Smooth muscle cell (in vitro differentiated cells): ENCODE measurements at regions not wholly inside any gene's neighbourhood (a gene's known extent, or its start where the extent isn't known, plus 50 kb on each side); places are given as distances from the start of the nearest gene placed in this dataset.

ENCODE experiments used
- DNase-seq: peaks from one replicate; lab custom pipeline; 2025; ENCODE audit not compliant: unreplicated experiment; lab: John Stamatoyannopoulos, UW
- H2AFZ ChIP-seq: fragments of 200-600 bp; sonication (generic); 2 replicates; pipeline ENCODE4 v1.6.0; 2016; ENCODE audit warnings: antibody characterized with exemption, low read depth, mild to moderate bottlenecking
- H3F3A ChIP-seq: fragments of 200-600 bp; sonication (generic); 2 replicates; pipeline ENCODE4 v1.6.0; 2017; ENCODE audit warnings: antibody characterized with exemption, low read depth
- H3K27ac ChIP-seq: fragments of 200-600 bp; sonication (generic); 2 replicates; pipeline ENCODE4 v1.5.1; 2016; ENCODE audit warnings: low read depth, mild to moderate bottlenecking
- H3K27me3 ChIP-seq: fragments of 200-600 bp; sonication (generic); 2 replicates; pipeline ENCODE4 v1.6.1; 2016; ENCODE audit warnings: low read depth, mild to moderate bottlenecking
- H3K36me3 ChIP-seq: fragments of 200-600 bp; sonication (generic); 2 replicates; pipeline ENCODE4 v1.5.1; 2016; ENCODE audit warnings: low read depth
- H3K4me1 ChIP-seq: fragments of 200-600 bp; sonication (generic); 2 replicates; pipeline ENCODE4 v1.5.1; 2016; ENCODE audit warnings: low read depth
- H3K4me2 ChIP-seq: fragments of 200-600 bp; sonication (generic); 2 replicates; pipeline ENCODE4 v1.6.0; 2016; ENCODE audit warnings: mild to moderate bottlenecking
- H3K4me3 ChIP-seq: fragments of 200-600 bp; sonication (generic); 2 replicates; pipeline ENCODE4 v1.5.1; 2016; ENCODE audit warnings: mild to moderate bottlenecking
- H3K79me2 ChIP-seq: fragments of 200-600 bp; sonication (generic); 2 replicates; pipeline ENCODE4 v1.6.0; 2016; ENCODE audit warnings: low read depth, mild to moderate bottlenecking
- H3K9ac ChIP-seq: fragments of 200-600 bp; sonication (generic); 2 replicates; pipeline ENCODE4 v1.6.0; 2016; ENCODE audit warnings: low read depth
- H3K9me3 ChIP-seq: fragments of 200-600 bp; sonication (generic); replicated peaks from 2 replicates; pipeline ENCODE4 v1.5.1; 2016; ENCODE audit warnings: low read depth
- H4K20me1 ChIP-seq: fragments of 200-600 bp; sonication (generic); 2 replicates; pipeline ENCODE4 v1.6.0; 2016; ENCODE audit warnings: low read depth
- WGBS: methylation state at CpG from one replicate; pipeline ENCODE4 v1.1.7; 2016; ENCODE audit warnings: low lambda C conversion rate; 5-methylcytosine and 5-hydroxymethylcytosine counted together
- TF ChIP-seq, protein P1 (sequence below): fragments of 200-600 bp; sonication (generic); IDR thresholded peaks from 2 replicates; pipeline ENCODE4 v1.5.1; 2017; ENCODE audit warnings: borderline replicate concordance, mild to moderate bottlenecking, antibody characterized with exemption; ENCODE audit not compliant: insufficient read depth, poor library complexity, severe bottlenecking

DNA sequence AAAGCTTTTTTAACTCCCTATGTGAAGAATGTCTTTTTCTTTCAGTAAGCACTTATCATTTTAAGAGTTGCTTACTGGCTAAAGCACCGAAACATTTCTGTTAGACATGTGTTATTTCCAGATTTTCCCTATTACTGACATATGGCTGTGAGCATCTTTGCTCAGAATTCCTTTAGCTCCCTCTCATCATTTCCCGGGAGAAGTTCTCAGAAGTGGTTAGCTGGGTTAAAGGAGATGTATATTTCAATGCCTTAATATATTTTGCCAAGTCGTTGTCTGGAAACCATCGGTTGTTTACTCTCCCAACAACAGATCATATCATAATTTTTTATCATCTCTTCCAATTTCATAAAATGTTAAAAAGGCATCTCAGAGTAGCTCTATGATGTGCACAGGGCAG is 396.5 kb downstream of the OCA2 start:
- H3K27ac ChIP-seq: no peak overlapping the region
- no peak overlapping the region for H3K4me3 ChIP-seq
- H3K9me3 ChIP-seq: no peaks in the 10 kb centered on the region
- H3F3A ChIP-seq: no peaks in the 10 kb centered on the region
- no peaks in the 10 kb centered on the region for H3K36me3 ChIP-seq
- no peaks in the 10 kb centered on the region for H3K79me2 ChIP-seq
- TF ChIP-seq, protein P1, sequence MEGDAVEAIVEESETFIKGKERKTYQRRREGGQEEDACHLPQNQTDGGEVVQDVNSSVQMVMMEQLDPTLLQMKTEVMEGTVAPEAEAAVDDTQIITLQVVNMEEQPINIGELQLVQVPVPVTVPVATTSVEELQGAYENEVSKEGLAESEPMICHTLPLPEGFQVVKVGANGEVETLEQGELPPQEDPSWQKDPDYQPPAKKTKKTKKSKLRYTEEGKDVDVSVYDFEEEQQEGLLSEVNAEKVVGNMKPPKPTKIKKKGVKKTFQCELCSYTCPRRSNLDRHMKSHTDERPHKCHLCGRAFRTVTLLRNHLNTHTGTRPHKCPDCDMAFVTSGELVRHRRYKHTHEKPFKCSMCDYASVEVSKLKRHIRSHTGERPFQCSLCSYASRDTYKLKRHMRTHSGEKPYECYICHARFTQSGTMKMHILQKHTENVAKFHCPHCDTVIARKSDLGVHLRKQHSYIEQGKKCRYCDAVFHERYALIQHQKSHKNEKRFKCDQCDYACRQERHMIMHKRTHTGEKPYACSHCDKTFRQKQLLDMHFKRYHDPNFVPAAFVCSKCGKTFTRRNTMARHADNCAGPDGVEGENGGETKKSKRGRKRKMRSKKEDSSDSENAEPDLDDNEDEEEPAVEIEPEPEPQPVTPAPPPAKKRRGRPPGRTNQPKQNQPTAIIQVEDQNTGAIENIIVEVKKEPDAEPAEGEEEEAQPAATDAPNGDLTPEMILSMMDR: no peak
- no peaks in the 10 kb centered on the region for H3K27me3 ChIP-seq
- peaks cover 10% of the 10 kb centered on the region for H3K4me1 ChIP-seq
- H3K9ac ChIP-seq: no peak overlapping the region
- no peak overlapping the region for H3K4me2 ChIP-seq
- no peaks in the 10 kb centered on the region for H4K20me1 ChIP-seq
- DNase-seq: no peak
- H2AFZ ChIP-seq: no peak overlapping the region
- 89% methylated on average over 4 of the region's 4 CpGs for WGBS

DNA sequence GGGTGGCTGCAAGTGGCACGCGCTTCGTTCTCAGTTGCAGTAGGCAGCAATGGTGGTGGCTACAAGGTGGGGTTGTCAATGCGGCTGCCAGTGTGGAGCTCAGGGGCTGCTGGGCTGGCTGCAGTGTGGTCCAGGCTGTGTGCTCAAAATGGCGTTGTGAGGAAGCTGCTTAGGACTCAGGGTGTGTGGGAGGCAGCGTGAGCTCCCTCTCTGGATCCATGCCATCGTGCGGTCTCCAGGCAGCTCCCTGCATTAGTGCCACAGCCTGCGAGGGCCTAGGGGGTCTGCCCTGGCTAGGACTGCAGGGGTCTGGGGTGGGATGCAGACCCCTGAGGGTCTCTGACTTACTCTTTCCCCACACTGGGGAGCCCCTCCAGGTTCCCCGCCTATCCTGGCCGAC is 397.2 kb downstream of the OCA2 start:
- H3F3A ChIP-seq: no peaks in the 10 kb centered on the region
- H3K79me2 ChIP-seq: no peaks in the 10 kb centered on the region
- no peaks in the 10 kb centered on the region for H3K27me3 ChIP-seq
- DNase-seq: no peak
- TF ChIP-seq, protein P1: no peak
- H4K20me1 ChIP-seq: no peaks in the 10 kb centered on the region
- H3K4me3 ChIP-seq: no peak overlapping the region
- no peak overlapping the region for H2AFZ ChIP-seq
- H3K9ac ChIP-seq: no peak overlapping the region
- 90% methylated on average over 11 of the region's 11 CpGs for WGBS
- H3K4me1 ChIP-seq: peaks cover 10% of the 10 kb centered on the region
- H3K9me3 ChIP-seq: no peaks in the 10 kb centered on the region
- H3K27ac ChIP-seq: no peak overlapping the region
- no peak overlapping the region for H3K4me2 ChIP-seq
- H3K36me3 ChIP-seq: no peaks in the 10 kb centered on the region

DNA sequence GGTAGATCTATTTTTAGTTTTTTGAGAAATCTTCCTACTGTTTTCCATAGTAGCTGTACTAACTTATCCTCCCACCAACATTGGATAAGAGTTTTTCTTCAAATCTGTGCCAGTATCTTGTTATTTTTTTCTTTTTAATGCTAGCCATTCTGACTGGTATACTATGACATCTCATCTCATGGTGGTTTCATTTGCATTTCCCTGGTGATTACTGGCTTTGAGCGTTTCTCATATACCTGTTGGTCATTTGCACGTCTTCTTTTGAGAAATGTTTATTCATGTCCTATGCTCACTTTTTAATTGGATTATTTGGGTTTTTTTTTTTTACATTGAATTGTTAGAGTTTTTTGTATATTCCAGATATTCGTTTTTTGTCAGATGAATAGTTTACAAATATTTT is 398.1 kb downstream of the OCA2 start:
- Histone ChIP-seq H3K4me1 (peaks cover 10% of the 10 kb centered on the region), H2AFZ (no peak overlapping the region), H3K27me3 (no peaks in the 10 kb centered on the region), H3K4me3 (no peak overlapping the region), H3K27ac (no peak overlapping the region), H3K79me2 (no peaks in the 10 kb centered on the region), H3K4me2 (no peak overlapping the region), H3F3A (no peaks in the 10 kb centered on the region), H3K9ac (no peak overlapping the region), H3K36me3 (no peaks in the 10 kb centered on the region), H4K20me1 (no peaks in the 10 kb centered on the region), H3K9me3 (no peaks in the 10 kb centered on the region)
- 96% methylated on average over 3 of the region's 3 CpGs for WGBS
- TF ChIP-seq, protein P1: no peak
- DNase-seq: no peak

DNA sequence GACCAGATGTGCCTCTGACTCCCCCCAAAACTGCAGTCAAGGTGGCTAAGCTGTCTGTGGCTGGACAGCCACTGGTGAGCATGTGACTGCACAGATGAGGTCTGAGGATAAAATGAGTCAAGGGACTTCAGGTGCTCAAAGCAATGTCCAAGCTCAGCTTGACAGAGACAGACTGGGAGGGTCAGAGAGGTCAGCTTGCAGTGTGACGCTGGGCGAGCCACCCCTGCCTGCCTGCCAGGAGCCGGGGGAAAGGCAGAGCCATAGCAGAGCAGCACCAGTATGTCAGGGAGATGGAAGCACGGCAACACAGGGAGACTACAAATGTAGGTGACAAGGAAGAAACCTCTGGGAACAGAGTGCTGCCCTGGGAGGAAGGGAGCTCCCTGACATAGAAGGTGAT is 399.4 kb downstream of the OCA2 start:
- 91% methylated on average over 4 of the region's 4 CpGs for WGBS
- Histone ChIP-seq H3K4me3 (no peak overlapping the region), H4K20me1 (no peaks in the 10 kb centered on the region), H3K27ac (no peak overlapping the region), H3K9me3 (no peaks in the 10 kb centered on the region), H2AFZ (no peak overlapping the region), H3K9ac (no peak overlapping the region), H3K36me3 (no peaks in the 10 kb centered on the region), H3K27me3 (no peaks in the 10 kb centered on the region), H3K4me1 (peaks cover 11% of the 10 kb centered on the region), H3K79me2 (no peaks in the 10 kb centered on the region), H3F3A (peaks cover 3% of the 10 kb centered on the region), H3K4me2 (no peak overlapping the region)
- TF ChIP-seq, protein P1: no peak
- no peak for DNase-seq
